NT2/D1 (cell line): ENCODE measurements at regions not wholly inside any gene's neighbourhood (a gene's known extent, or its start where the extent isn't known, plus 50 kb on each side); places are given as distances from the start of the nearest gene placed in this dataset.

Experiments used
- SUZ12 ChIP-seq: IDR thresholded peaks from 2 replicates; pipeline ENCODE4 v1.6.1; 2011; ENCODE audit not compliant: insufficient read length, insufficient read depth; ENCODE audit errors: extremely low read depth
- YY1 ChIP-seq: IDR thresholded peaks from 2 replicates; pipeline ENCODE4 v1.6.1; 2011; ENCODE audit not compliant: insufficient read length, insufficient read depth

- TF ChIP-seq SUZ12 (no peak), YY1 (no peak)
Observed at GRCh38 chr2:71849111-71849510, 298.6 kb downstream of the CYP26B1 start.
